GM21717 (cell line): ENCODE measurements at regions not wholly inside any gene's neighbourhood (a gene's known extent, or its start where the extent isn't known, plus 50 kb on each side); places are given as distances from the start of the nearest gene placed in this dataset.
A peak's percentile ranks its signal among the peaks of the same experiment; 100 is the strongest.

Experiments
- ATAC-seq: cut with Tn5 transposase; IDR thresholded peaks from one replicate; pipeline ENCODE4 v1.9.1; 2021; ENCODE audit warnings: mild to moderate bottlenecking, moderate library complexity; ENCODE audit not compliant: unreplicated experiment

DNA sequence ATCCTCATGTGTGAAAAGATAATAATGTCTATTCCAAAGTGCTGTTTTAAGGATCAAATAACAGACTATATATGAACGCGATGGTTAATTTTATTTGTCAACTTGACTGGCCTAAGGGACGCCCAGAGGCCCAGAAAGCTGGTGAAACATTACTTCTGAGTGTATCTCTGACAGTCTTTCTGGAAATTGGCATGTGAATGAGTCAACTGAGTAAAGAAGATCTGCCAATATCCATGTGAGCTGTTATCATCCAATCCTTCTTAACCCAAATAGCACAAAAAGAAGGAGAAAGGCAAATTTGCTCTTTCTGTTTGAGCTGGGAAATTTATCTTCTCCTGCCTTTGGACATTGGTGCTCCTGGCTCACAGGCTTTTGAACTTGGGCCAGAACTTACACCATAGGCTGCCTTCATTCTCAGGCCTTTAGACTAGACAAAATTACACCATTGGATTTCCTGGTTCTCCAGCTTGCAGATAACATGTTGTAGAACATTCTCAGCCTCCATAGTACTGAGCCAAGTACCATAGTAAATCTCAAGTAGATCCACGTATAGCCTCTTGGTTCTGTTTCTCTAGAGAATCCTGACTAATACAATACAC is 114.7 kb upstream of the DOCK10 start:
- no peak for ATAC-seq

DNA sequence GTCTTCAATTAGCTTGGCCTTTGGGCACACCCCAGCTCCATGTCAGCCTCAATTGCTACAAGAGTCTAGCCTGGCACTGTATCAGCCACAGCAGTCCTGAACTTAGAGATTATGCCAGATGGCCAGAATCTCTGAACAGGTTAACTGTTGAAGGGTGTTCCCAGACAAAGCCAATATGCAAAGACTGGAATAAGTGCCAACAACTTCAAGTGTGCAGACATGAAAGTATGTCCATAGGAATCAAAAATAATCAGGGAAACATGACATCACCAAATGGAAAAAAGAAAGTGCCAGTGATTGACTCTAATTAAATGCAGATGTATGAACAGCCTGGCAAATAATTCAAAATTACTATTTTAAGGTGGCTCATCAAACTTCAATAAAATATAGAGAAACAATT is 98.5 kb upstream of the DOCK10 start:
- ATAC-seq, result no peak

DNA sequence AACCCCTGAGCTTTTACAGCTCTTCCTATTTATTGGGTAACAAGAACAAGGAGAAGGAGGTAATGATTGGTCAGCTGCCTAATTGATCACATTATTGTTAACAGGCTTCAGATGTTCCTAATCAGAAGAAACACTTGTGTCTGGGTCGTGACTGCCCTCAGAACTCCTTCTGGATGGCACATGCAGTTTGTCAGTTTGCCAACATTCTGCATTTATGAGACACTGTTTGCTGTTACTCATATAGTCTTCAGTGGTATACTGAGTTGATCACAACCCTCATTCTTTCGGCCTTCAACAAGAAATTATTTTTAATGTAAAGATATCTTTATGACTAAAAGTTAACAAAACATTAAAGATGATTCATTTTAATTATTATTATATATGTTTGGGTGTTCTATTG is 95.7 kb upstream of the DOCK10 start:
- ATAC-seq, result no peak

DNA sequence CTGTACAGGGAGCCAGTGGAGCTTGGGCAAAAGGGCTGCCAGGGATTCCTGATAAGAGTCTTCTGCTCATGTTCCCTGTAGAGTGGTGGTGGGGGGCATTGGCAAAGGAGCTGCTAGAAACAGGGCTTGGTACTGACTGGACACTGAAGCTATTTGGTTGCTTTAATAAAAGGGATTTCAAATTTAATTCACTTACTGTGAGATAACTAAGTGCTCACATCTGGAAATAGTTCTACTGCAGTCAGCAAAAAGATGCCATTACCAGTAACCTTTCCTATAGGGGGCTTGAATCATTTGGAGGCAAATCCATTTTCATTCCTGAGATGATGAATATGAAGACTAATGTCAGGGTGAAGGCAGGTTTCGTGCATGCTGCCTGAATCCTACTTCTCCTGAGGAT is 94.3 kb upstream of the DOCK10 start:
- no peak for ATAC-seq

DNA sequence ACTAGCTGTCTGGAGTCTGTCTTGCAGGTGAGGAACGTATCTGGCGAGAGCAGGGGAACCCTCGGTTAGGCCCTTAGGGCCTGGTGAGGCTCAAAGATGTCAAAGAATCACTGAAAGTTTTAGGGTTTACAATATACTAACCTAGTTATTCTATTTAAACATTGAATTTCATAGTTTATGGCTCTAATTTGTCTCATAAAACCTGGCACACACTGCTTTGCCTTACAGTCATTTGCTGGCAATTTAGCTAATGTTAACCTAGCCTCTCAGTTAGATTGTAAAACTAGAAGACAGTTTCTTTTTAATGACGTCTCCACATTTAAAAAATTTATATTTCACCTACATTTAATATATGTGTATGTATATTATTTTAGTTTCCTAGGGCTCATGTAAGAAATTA is 89.6 kb upstream of the DOCK10 start:
- ATAC-seq, result no peak

DNA sequence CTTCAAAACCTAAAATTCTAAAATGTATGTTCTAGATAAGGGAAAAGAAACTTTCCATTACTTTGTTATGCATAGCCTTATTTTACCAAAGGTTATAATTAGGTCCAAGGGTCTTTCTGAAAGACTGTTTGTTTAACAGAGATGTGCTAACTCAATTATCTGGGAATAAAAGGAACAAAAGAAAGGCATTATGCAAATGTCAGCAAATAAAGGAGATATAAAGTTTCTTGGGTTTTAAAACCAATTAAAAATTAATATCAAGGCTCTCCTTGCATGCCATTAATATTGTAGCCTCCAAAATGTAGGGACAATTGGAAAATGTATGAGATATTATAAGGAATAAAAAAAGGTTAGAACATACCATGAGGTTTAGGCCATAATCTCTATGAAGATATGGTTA is 87.8 kb upstream of the DOCK10 start:
- no peak for ATAC-seq

DNA sequence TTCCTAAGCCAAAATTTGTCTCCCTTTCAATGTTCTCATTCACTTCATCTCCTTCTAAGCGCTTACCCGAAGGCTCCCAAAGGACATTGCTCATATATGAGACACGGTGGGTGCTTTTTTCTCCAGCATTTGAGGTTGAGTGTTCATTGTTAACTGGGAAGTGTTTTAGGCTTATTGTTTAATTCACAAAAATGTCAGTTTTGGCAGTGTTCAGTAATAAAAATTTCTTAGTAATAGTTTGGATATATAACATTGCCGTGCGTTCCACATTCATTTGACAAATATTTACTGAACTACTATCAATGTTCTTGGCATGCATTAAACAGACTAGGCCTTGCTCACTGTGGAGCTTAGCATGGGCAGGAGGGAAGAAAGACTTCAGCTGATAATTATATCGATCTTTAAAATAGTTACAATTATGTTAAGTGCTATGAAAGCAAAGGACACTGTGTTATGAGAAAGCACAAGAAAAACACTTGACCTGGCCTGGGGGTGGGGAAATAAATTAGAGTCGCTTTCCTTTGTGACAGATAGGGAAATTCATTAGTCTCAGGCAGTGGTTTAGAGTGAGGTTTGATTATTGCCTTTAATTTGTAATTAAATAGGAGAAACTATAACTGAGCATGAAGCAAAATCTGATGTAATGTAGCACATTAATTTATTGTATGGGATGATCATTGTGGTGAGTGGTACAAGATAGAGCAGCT is 82.2 kb upstream of the DOCK10 start:
- ATAC-seq, result no peak

DNA sequence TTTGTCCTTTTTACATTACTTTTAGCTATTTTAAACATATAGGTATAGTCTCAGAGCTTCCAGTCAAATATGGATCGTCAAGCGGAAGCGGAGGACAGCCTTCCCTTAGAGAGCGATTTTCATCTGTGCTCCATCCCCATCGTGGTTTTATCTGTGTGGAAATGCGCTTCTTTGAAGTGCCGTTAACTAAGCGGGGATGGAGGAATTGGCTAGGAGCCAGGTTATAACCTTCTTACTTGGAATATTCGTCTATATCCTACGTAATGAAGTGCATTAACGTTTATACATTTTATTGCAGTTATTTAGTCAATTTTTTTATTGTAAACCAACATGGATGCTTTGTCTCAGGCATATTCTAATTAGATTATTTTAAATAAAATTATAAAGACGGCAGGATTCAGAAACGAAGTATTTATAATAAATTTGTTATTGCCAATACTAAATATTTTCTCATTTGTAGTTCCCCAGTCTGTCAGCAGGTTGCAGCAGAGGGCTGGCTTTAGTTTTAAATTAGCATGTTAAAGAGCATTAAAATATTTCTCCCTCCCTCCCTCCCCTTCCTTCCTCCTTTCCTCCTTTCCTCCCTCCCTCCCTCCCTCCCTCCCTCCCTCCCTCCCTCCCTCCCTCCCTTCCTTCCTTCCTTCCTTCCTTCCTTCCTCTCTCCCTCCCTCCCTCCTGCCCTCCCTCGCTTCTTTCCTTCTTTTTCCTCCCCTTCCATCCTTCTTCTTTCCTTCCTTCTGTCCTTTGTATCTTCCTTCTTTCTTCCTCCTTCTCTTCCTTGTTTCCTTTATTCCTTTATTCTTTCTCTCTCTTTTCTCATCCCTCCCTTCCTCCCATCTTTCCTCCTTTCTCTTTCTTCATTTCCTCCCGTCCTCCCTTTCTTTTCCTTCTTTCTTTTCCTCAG is 80.6 kb upstream of the DOCK10 start:
- ATAC-seq, result no peak

DNA sequence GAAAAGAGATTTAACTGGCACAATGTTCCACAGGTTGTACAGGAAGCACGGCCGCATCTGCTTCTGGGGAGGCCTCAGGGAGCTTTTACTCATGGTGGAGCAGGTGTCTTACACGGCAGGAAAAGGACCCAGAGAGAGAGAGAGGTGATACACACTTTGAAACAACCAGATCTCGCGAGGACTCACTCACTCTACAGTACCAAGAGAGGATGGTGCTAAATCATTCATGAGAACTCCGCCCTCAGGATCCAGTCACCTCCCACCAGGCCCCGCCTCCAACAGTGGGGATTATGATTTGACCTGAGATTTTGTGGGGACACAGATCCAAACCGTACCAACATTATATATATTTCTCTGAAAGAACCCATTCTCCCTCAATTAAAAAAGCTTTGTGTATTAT is 79.7 kb upstream of the DOCK10 start:
- no peak for ATAC-seq

DNA sequence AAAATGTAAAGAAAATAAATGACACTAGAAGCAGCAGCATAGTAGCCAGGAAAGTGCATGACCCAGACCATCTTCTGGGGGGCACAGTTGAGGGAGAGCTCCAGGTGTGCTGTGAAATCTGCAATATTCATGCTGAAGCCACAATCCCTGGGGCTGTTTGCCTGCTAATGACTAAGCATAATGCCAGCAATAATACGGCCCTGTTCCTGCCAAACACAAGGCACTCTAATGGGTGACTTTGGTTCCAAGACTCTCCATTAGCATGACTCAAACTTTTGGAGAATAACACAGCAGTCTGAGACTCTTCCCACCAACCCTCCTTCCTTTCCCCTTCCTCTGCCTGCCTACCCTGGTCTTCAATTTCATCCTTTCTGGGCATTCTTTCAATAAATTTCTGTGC is 77.9 kb upstream of the DOCK10 start:
- no peak for ATAC-seq

DNA sequence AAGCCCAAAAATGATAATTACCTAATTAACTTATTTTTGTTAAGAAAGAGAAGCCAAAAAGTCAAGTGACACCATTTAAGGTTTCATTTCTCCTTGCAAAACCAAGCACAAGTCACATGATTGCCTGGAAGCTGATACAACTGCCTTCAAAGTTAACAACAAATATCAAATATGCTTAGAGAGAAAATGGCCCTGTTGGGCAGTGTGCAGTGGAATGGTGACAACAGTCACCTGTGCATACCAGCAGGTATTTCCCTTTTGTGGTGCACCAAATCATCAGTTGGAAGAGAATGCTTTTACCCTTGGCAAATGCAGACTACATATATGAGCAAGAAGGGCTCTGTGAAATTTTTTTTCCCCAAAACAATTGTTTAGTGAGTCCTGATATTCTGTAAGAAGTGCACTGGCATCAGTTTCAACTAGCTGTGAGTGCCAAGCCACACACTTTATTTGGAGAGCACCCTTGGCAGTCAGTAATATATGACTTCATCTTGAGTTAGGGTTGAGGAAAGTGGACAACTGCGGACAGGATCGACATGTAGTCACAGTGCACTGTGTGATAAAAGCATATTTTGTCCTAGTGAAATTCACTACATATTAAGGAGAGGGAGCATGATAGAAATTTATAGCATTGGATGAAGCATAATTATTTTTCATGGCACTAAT is 74.9 kb upstream of the DOCK10 start:
- ATAC-seq, result no peak

DNA sequence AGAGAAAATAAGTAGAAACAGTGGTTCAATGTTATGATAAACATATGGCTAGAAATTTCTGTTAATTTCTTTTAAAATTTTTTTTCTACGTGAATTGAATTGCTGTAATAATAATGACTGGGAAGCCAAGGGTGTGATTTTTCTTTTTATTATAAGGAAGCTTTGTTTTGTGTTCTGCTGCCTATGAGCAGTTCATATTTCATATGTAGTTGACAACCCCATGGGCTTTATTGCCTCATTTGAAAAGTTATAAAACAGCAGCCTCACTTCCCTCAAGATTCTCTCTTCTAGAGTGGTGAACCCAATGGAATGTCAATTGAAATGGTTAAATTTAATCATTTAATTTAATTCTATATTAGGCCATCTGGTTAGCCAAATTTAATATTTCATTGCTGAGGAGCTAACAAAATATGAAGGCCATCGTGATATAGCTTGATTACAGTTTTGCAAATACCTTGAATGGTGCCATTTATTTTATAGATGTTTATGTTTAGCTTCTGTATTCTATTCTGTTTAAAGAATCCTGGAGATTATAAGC is 72.6 kb upstream of the DOCK10 start:
- ATAC-seq, result no peak

DNA sequence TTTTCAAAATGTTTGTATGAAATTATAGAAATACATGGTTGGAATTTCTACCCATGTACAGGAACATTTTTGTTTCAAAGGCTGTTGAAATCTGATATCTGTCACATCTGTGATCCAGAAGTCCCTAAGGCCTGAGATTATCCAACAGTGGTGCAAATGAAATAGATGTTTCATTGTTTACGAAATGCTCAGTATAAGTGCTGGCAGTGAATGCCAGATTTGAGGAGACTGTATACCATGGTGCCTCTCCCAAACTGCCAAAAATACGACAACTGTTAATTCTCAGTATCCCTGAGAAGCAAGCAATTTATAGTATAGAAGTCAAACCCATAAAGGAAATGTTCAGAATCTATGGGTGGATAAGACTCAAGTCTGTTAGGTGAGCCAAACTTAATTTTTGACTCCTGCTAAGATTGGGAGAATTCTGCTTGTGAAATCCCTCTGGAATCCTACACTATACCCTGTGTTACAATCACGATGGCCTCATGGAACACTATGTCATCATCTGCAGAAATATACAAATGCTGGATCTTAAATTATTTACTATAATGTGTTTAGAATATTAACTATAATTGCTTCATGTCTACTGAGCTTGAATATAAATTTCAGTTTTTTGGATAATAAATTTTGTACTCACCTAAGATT is 71.2 kb upstream of the DOCK10 start:
- no peak for ATAC-seq

DNA sequence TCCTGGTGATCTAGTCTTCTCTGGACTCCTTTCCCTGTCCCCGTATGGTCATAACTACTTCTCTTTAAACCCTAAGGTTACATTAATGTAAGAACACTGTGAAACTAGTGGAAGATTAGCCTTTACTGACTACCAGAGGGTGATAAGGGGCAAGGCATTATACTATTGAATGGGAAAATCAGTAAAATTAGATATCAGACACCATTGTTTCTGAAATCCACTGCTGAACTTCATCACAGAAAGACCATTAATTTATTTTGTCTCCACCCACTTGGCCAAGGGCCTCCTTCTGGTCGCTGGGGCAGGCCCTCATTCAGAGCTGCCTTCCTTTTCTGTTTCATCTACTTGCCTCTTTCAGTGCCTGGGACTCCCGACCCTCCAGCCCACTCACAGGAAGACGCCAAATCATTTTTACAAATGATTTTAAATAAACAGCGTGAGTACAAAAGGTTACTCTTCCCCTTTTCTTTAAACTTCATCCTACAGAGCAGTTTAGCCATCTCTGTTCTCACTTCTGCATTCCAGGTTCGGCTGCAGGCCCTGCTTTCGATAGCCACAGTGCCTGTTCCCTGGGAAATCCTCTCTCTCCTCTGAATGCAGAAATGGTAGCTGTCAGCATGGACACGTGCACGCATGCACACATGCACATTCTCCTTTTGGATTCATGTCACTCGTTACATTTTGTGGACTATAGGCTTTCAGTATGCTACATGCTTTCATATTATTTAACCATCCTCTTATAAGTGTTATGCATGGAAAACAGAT is 70.3 kb upstream of the DOCK10 start:
- peak; percentile 87 for ATAC-seq

DNA sequence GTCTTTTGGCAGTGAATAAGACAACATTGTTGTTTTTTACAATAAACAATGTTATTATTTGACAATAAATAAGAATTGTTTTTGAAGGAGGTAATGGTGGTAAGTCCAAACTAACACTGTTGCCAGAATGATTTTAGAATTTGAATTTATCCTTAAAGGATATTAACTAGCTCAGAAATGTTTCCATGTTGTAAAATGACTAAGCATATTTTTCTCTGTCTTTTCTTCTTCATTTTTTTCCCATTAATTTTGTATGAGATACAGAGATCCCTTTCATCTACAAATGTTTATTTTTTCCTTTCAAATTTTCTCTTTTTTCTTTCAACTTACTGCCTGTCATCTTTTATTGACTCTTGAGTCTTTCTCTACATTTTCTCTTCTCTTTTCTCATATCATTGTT is 66.5 kb upstream of the DOCK10 start:
- no peak for ATAC-seq

DNA sequence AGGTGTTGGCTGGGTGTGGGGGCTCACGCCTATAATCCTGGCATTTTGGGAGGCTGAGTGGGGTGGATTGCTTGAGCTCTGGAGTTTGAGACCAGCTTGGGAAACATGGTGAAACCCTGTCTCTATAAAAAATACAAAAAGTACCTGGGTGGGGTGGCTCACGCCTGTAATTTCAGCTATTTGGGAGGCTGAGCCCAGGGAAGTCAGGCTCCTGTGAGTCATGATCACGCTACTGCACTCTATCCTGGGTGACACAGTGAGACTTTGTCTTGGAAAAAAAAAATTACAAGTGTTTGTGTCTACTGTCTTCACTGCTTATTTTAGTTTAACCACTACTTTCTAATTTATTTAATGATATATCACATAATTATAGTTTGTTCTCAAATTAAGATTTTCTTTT is 62.7 kb upstream of the DOCK10 start:
- ATAC-seq, result no peak

DNA sequence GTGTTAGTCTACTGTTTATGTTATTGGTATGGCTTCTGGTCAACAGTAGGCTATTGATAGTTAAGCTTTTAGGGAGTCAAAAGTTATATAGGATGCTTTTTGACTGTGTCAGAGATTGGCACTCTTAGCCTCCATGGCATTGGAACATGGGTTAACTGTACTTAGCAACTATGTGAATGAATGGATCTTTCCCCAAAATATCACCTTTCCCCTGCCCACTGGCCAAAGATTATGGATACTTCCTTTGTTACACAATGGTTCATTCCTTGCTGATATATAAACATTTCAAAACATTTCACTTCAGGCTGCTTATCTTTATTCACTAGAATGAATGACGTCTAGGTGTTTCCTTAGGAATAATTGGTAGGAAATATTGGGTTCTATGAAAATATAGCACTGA is 62.1 kb upstream of the DOCK10 start:
- ATAC-seq, result no peak

DNA sequence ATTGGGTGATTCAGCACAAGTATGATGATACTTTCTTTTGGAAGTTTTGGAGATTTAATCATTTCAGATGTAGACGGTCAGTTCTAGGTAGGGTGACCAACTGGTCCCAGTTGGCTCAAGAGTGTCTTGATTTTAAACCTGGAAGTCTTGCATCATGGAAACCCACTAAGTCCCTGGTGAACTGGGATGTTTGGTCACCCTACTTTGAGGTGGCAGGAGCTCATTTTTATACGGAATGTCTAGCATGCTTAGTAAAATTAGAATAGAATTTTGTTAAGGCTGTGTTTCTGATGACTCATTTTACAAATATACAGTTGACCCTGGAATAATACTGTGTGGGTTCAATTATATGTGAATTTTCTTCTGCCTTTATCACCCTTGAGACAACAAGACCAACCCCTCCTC is 61.5 kb upstream of the DOCK10 start:
- ATAC-seq, result no peak

DNA sequence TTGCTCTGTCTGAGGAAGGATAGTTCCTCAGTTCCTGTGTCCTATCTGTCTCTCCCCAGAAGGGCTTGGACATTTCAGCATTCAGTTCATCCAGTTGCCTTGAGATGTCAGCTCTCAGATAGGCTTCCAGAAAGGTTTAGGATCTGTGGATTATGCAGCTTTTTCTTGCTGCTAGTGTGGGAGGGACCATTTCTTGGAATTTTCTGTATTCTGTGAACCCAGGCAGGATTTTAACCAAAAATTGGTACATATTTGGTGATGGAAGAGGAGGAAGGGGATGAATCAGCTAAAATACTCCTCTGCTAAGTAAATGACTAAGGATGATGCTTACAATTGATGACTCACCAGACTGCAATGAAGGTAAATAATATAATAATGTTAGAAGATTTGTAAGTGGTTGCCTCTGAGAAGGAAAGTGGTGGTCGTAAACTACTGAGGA is 58.6 kb upstream of the DOCK10 start:
- ATAC-seq, result no peak

DNA sequence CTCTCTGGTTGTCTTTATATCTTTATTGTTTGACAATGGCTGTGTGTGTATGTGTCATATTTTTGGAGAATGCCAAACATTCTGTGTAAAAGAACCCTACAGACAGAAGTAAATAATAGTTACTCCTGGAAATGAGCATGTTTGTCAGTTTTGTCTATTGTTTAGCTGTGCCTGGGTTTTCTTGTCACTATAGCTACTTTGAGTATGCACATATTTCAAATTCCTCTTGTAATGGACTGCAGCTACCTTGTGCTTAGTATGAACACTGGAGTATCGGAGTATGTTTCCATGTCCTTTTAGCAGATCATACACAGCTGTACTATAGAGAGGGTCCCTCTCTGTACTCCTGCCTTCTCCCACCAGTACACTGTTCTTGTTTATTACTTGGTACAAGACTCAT is 58.0 kb upstream of the DOCK10 start:
- no peak for ATAC-seq
